H1 (cell line): ENCODE measurements at regions not wholly inside any gene's neighbourhood (a gene's known extent, or its start where the extent isn't known, plus 50 kb on each side); places are given as distances from the start of the nearest gene placed in this dataset.

ENCODE experiments used
- CTCF ChIA-PET: fragments of 300-600 bp; sonication (Branson Sonifier 250); formaldehyde crosslinking; loops from one replicate; lab custom pipeline; 2021; ENCODE audit not compliant: partially characterized antibody; lab: Charles Lee
- POLR2A ChIA-PET: fragments of 300-600 bp; sonication (Branson Sonifier 250); formaldehyde crosslinking; loops from one replicate; lab custom pipeline; 2021; ENCODE audit warnings: inconsistent platforms; ENCODE audit not compliant: partially characterized antibody; lab: Charles Lee
- DNase-seq, 2 experiments: peaks; one replicate each; pipeline versions ENCODE4 v3.0.0 to v3.0.0-alpha.2; 2010 to 2022; ENCODE audit warnings: low spot score in 2 of 2, low read depth in 1 of 2, mixed read lengths in 1 of 2
- FAIRE-seq: peaks from 2 replicates; lab custom pipeline; 2011; peaks lifted over from hg19 to GRCh38; lab: Jason Lieb, UNC
- H2AFZ ChIP-seq: 2 replicates; pipeline ENCODE4 v1.8.1; 2012; ENCODE audit warnings: low read length, inconsistent platforms
- H2AK5ac ChIP-seq: 2 replicates; pipeline ENCODE4 v1.6.1; 2013; ENCODE audit warnings: low read depth, low read length
- H2BK120ac ChIP-seq: replicated peaks from 2 replicates; pipeline ENCODE3; 2013; ENCODE audit warnings: low read depth, low read length, inconsistent platforms
- H2BK12ac ChIP-seq: 2 replicates; pipeline ENCODE4 v1.6.1; 2013; ENCODE audit warnings: low read depth, low read length
- H2BK15ac ChIP-seq: 2 replicates; pipeline ENCODE4 v1.6.1; 2013; ENCODE audit warnings: low read length
- H2BK20ac ChIP-seq: 2 replicates; pipeline ENCODE4 v1.6.1; 2013; ENCODE audit warnings: low read length
- H2BK5ac ChIP-seq: 2 replicates; pipeline ENCODE4 v1.6.1; 2013; ENCODE audit warnings: low read depth, low read length
- H3K14ac ChIP-seq: 2 replicates; pipeline ENCODE4 v1.6.1; 2013; ENCODE audit warnings: inconsistent platforms; ENCODE audit not compliant: insufficient read length
- H3K18ac ChIP-seq: 2 replicates; pipeline ENCODE4 v1.6.1; 2013; ENCODE audit warnings: low read length; ENCODE audit errors: extremely low read depth
- H3K23ac ChIP-seq: 2 replicates; pipeline ENCODE4 v1.6.1; 2013; ENCODE audit warnings: inconsistent platforms; ENCODE audit not compliant: insufficient read length
- H3K23me2 ChIP-seq: 2 replicates; pipeline ENCODE4 v1.6.1; 2013; ENCODE audit warnings: low read depth, low read length
- H3K27ac ChIP-seq: 2 replicates; pipeline ENCODE4 v1.6.1; 2011; ENCODE audit warnings: low read depth, low read length, inconsistent platforms
- H3K27me3 ChIP-seq, 4 experiments: replicated peaks in 1 of 4; 1 replicate in 1 of 4; 2 replicates in 3 of 4; pipeline versions ENCODE4 v1.6.1 to v1.8.1; 2011 to 2013; ENCODE audit warnings: low read length in 3 of 4, mild to moderate bottlenecking in 3 of 4, inconsistent platforms in 2 of 4, mixed read lengths in 2 of 4, moderate library complexity in 1 of 4; ENCODE audit not compliant: control insufficient read depth in 3 of 4, insufficient read depth in 3 of 4; ENCODE audit errors: extremely low read depth in 1 of 4
- H3K36me3 ChIP-seq, 4 experiments: 2 replicates each; pipeline versions ENCODE4 v1.6.1 to v1.8.1; 2011 to 2013; ENCODE audit warnings: mild to moderate bottlenecking in 4 of 4, low read length in 3 of 4, moderate library complexity in 2 of 4, control low read depth in 1 of 4, inconsistent platforms in 1 of 4; ENCODE audit not compliant: insufficient read depth in 4 of 4, control insufficient read depth in 2 of 4
- H3K4ac ChIP-seq: replicated peaks from 2 replicates; pipeline ENCODE3; 2013; ENCODE audit warnings: low read length, low read depth, mixed read lengths, inconsistent platforms; ENCODE audit not compliant: insufficient read length
- H3K4me1 ChIP-seq, 4 experiments: replicated peaks in 1 of 4; 1 replicate in 1 of 4; 2 replicates in 3 of 4; pipeline versions ENCODE4 v1.6.1 to v1.8.1; 2011 to 2013; ENCODE audit warnings: low read length in 3 of 4, inconsistent platforms in 2 of 4, mixed read lengths in 1 of 4; ENCODE audit not compliant: insufficient read depth in 4 of 4, control insufficient read depth in 3 of 4
- H3K4me2 ChIP-seq, 2 experiments: 2 replicates each; pipeline versions ENCODE4 v1.6.1 to v1.8.1; 2011 to 2013; ENCODE audit warnings: low read depth in 2 of 2, low read length in 2 of 2, control low read depth in 1 of 2, inconsistent platforms in 1 of 2, mild to moderate bottlenecking in 1 of 2; ENCODE audit not compliant: insufficient read depth in 1 of 2
- H3K4me3 ChIP-seq, 4 experiments: fragments of 200-600, 300-600 bp in 1 of 4; sonication (generic), shearing (Covaris generic), sonication (Bioruptor Twin) in 1 of 4; 2 replicates each; pipeline versions ENCODE4 v1.5.1 to v1.8.1; 2011 to 2016; ENCODE audit warnings: low read length in 4 of 4, low read depth in 3 of 4, control low read depth in 2 of 4, inconsistent platforms in 2 of 4, mild to moderate bottlenecking in 2 of 4, mixed read lengths in 1 of 4, moderate library complexity in 1 of 4; ENCODE audit not compliant: insufficient read depth in 2 of 4; ENCODE audit errors: extremely low read depth in 1 of 4
- H3K56ac ChIP-seq: replicated peaks from 2 replicates; pipeline ENCODE3; 2013; ENCODE audit warnings: low read depth, mild to moderate bottlenecking, mixed read lengths, low read length, inconsistent platforms; ENCODE audit not compliant: insufficient read length
- H3K79me1 ChIP-seq: 2 replicates; pipeline ENCODE4 v1.6.1; 2013; ENCODE audit warnings: low read depth, low read length, control low read depth
- H3K79me2 ChIP-seq, 2 experiments: 2 replicates each; pipeline versions ENCODE4 v1.6.1 to v1.8.1; 2012 to 2013; ENCODE audit warnings: low read length in 2 of 2, mild to moderate bottlenecking in 2 of 2, inconsistent platforms in 1 of 2; ENCODE audit not compliant: insufficient read depth in 2 of 2, control insufficient read depth in 1 of 2
- H3K9ac ChIP-seq, 4 experiments: replicated peaks in 1 of 4; 1 replicate in 1 of 4; 2 replicates in 3 of 4; pipeline versions ENCODE4 v1.6.1 to v1.8.1; 2011 to 2013; ENCODE audit warnings: low read depth in 3 of 4, low read length in 3 of 4, control low read depth in 2 of 4, mild to moderate bottlenecking in 2 of 4, moderate library complexity in 2 of 4, inconsistent platforms in 1 of 4; ENCODE audit errors: extremely low read depth in 1 of 4
- H3K9me3 ChIP-seq, 2 experiments: 2 replicates each; pipeline versions ENCODE4 v1.6.1 to v1.8.1; 2012 to 2013; ENCODE audit warnings: mild to moderate bottlenecking in 2 of 2, moderate library complexity in 2 of 2, control low read depth in 1 of 2, inconsistent platforms in 1 of 2, low read depth in 1 of 2, low read length in 1 of 2, mixed read lengths in 1 of 2; ENCODE audit not compliant: insufficient read depth in 2 of 2
- H4K20me1 ChIP-seq, 2 experiments: replicated peaks in 1 of 2; 2 replicates each; pipeline versions ENCODE3 to v1.8.1; 2011 to 2013; ENCODE audit warnings: inconsistent platforms in 2 of 2, low read length in 2 of 2, mild to moderate bottlenecking in 1 of 2; ENCODE audit not compliant: insufficient read depth in 2 of 2, control insufficient read depth in 1 of 2
- H4K5ac ChIP-seq: 2 replicates; pipeline ENCODE4 v1.6.1; 2013; ENCODE audit warnings: low read length, low read depth, mixed read lengths, inconsistent platforms; ENCODE audit not compliant: insufficient read length
- H4K8ac ChIP-seq: 2 replicates; pipeline ENCODE4 v1.8.0; 2013; ENCODE audit warnings: mild to moderate bottlenecking, moderate library complexity, low read length, inconsistent platforms; ENCODE audit not compliant: insufficient read depth; ENCODE audit errors: extremely low read depth
- H4K91ac ChIP-seq: replicated peaks from 2 replicates; pipeline ENCODE3; 2013; ENCODE audit warnings: low read length, mixed read lengths, inconsistent platforms; ENCODE audit not compliant: insufficient read length
- CEBPB ChIP-seq: IDR thresholded peaks from 2 replicates; pipeline ENCODE4 v1.6.1; 2012; ENCODE audit warnings: low read depth, low read length
- CHD1 ChIP-seq: IDR thresholded peaks from 2 replicates; pipeline ENCODE4 v1.6.1; 2012; ENCODE audit warnings: low read depth, low read length, improper control_type of control experiment
- CREB1 ChIP-seq: IDR thresholded peaks from 2 replicates; pipeline ENCODE4 v1.6.1; 2012; ENCODE audit warnings: inconsistent platforms
- JUND ChIP-seq: IDR thresholded peaks from 2 replicates; pipeline ENCODE4 v1.6.1; 2011; ENCODE audit warnings: mild to moderate bottlenecking, improper control_type of control experiment, low read length
- KDM5A ChIP-seq: fragments of 200-600 bp; IDR thresholded peaks from 2 replicates; pipeline ENCODE4 v1.7.1; 2012; ENCODE audit warnings: mild to moderate bottlenecking, low read length, inconsistent platforms, mixed read lengths
- POLR2A ChIP-seq, 2 experiments: IDR thresholded peaks; 1 replicate in 1 of 2; 2 replicates in 1 of 2; pipeline ENCODE4 v1.6.1; 2011; ENCODE audit warnings: low read depth in 2 of 2, low read length in 2 of 2, mild to moderate bottlenecking in 2 of 2; ENCODE audit errors: control extremely low read depth in 1 of 2
- RAD21 ChIP-seq, 2 experiments: IDR thresholded peaks in 1 of 2; conservative IDR thresholded peaks in 1 of 2; 2 replicates each; pipeline ENCODE4 v1.6.1; 2011; ENCODE audit warnings: low read depth in 2 of 2, low read length in 2 of 2, improper control_type of control experiment in 1 of 2, inconsistent platforms in 1 of 2, mild to moderate bottlenecking in 1 of 2, moderate library complexity in 1 of 2
- RBBP5 ChIP-seq: IDR thresholded peaks from 2 replicates; pipeline ENCODE4 v1.7.1; 2012; ENCODE audit warnings: low read depth, mild to moderate bottlenecking, inconsistent platforms, low read length, moderate library complexity, borderline replicate concordance
- SP1 ChIP-seq: IDR thresholded peaks from 2 replicates; pipeline ENCODE4 v1.6.1; 2011; ENCODE audit warnings: low read depth, low read length
- SP4 ChIP-seq: IDR thresholded peaks from 2 replicates; pipeline ENCODE4 v1.6.1; 2012; ENCODE audit warnings: low read length, inconsistent platforms
- TAF1 ChIP-seq: IDR thresholded peaks from 2 replicates; pipeline ENCODE4 v1.6.1; 2011; ENCODE audit warnings: mild to moderate bottlenecking, low read depth, low read length
- TAF7 ChIP-seq: optimal IDR thresholded peaks from 2 replicates; pipeline ENCODE3; 2011; ENCODE audit warnings: low read depth, mild to moderate bottlenecking, inconsistent platforms, low read length, moderate library complexity, borderline replicate concordance
- TCF12 ChIP-seq: IDR thresholded peaks from 2 replicates; pipeline ENCODE4 v1.6.1; 2011; ENCODE audit warnings: low read depth, mild to moderate bottlenecking, low read length
- ZNF274 ChIP-seq: IDR thresholded peaks from 2 replicates; pipeline ENCODE4 v1.7.0; 2012; ENCODE audit warnings: low read length, borderline replicate concordance; ENCODE audit errors: extremely low read depth
- WGBS, 2 experiments: shearing (Covaris generic) in 1 of 2; methylation state at CpG; one replicate each; pipeline versions ENCODE4 v1.1.6 to v1.1.7; 2013 to 2015; ENCODE audit warnings: low lambda C conversion rate in 2 of 2, mixed read lengths in 2 of 2, inconsistent platforms in 1 of 2, low coverage in 1 of 2, missing lambda C conversion rate in 1 of 2; ENCODE audit not compliant: insufficient replicate concordance in 2 of 2, insufficient coverage in 1 of 2, insufficient read length in 1 of 2; ENCODE audit errors: extremely low coverage in 1 of 2, missing lambda C conversion rate in 1 of 2; 5-methylcytosine and 5-hydroxymethylcytosine counted together
- TF ChIP-seq, protein P1 (sequence below): IDR thresholded peaks from 2 replicates; pipeline ENCODE4 v1.6.1; 2012; ENCODE audit warnings: inconsistent platforms
- TF ChIP-seq, protein P2 (sequence below): IDR thresholded peaks from 2 replicates; pipeline ENCODE4 v1.6.1; 2012; ENCODE audit warnings: inconsistent platforms

DNA sequence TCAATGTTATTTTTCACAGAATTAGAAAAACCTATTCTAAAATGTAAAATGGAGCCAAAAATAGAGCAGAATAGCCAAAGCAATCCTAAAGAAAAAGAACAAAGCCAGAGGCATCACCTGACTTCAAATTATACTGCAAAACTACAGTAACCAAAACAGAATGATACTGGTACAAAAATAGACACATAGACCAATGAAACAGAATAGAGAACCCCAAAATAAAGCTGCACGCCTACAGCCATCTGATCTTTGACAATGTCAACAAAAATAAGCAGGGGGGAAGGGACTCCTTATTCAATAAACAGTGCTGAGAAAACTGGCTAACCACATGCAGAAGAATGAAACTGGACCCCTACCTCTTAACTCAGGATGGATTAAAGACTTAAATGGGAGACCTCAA is 65.8 kb upstream of the PDE4D start:
- TF ChIP-seq, protein P1, sequence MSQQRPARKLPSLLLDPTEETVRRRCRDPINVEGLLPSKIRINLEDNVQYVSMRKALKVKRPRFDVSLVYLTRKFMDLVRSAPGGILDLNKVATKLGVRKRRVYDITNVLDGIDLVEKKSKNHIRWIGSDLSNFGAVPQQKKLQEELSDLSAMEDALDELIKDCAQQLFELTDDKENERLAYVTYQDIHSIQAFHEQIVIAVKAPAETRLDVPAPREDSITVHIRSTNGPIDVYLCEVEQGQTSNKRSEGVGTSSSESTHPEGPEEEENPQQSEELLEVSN: no peak
- no peak for TF ChIP-seq POLR2A (IDR thresholded peaks at IDR 0.05; ENCODE audit: control extremely low read depth in 1 of 2, low read depth in 2 of 2, low read length in 2 of 2)
- TF ChIP-seq KDM5A: no peak
- TF ChIP-seq CHD1: no peak
- TF ChIP-seq RAD21 (IDR thresholded peaks at IDR 0.05 in 1 of 2, conservative IDR thresholded peaks at IDR 0.05 in 1 of 2; ENCODE audit: low read depth in 2 of 2, low read length in 2 of 2): no peak
- no peak for TF ChIP-seq SP4
- TF ChIP-seq SP1: no peak
- TF ChIP-seq TAF7: no peak
- no peak for TF ChIP-seq CREB1
- no peak for TF ChIP-seq CEBPB
- no peak for TF ChIP-seq JUND
- no peak for TF ChIP-seq TCF12
- TF ChIP-seq, protein P2, sequence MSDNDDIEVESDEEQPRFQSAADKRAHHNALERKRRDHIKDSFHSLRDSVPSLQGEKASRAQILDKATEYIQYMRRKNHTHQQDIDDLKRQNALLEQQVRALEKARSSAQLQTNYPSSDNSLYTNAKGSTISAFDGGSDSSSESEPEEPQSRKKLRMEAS: no peak
- no peak for TF ChIP-seq RBBP5
- no peak for TF ChIP-seq TAF1
- no peak for TF ChIP-seq ZNF274
- Histone ChIP-seq H3K27me3 (no peaks in the 10 kb centered on the region), H3K56ac (no peak overlapping the region), H2AFZ (no peak overlapping the region), H2BK20ac (no peak overlapping the region), H3K4me3 (no peak overlapping the region), H4K5ac (no peak overlapping the region), H4K8ac (no peak overlapping the region), H3K23me2 (peaks cover 2% of the 10 kb centered on the region; the same call in 1 of the 2 replicates), H3K9me3 (no peaks in the 10 kb centered on the region), H3K4me1 (no peaks in the 10 kb centered on the region), H2BK5ac (no peak overlapping the region), H3K79me1 (no peaks in the 10 kb centered on the region), H4K20me1 (no peaks in the 10 kb centered on the region), H2BK120ac (no peak overlapping the region), H3K4ac (no peak overlapping the region), H3K9ac (no peak overlapping the region), H4K91ac (no peak overlapping the region), H3K18ac (no peak overlapping the region), H3K14ac (no peak overlapping the region), H3K4me2 (no peak overlapping the region), H2AK5ac (no peak overlapping the region), H3K27ac (no peak overlapping the region), H3K79me2 (no peaks in the 10 kb centered on the region), H3K23ac (no peak overlapping the region), H2BK15ac (no peak overlapping the region), H3K36me3 (no peaks in the 10 kb centered on the region), H2BK12ac (no peak overlapping the region)
- 78% methylated on average over 1 of the region's 1 CpG; no CpG with 5 or more reads in 1 of the 2 experiments for WGBS, 2 experiments
- FAIRE-seq: no peak
- no peak for DNase-seq
- POLR2A ChIA-PET: no interaction called here
- CTCF ChIA-PET: no interaction called here
